ENCODE measurements at regions not wholly inside any gene's neighbourhood (a gene's known extent, or its start where the extent isn't known, plus 50 kb on each side); places are given as distances from the start of the nearest gene placed in this dataset.

- TF ChIP-seq CTCF (IDR thresholded peaks at IDR 0.05 in 2 of 3, conservative IDR thresholded peaks at IDR 0.05 in 1 of 3; ENCODE audit: borderline replicate concordance in 1 of 3, insufficient read depth in 1 of 3, low read depth in 2 of 3, low read length in 2 of 3) (no peak), ZBTB33 (IDR thresholded peaks at IDR 0.05; ENCODE audit: extremely low read depth, insufficient replicate concordance, low read length) (no peak), EZH2 (IDR thresholded peaks at IDR 0.05) (no peak), MAX (IDR thresholded peaks at IDR 0.05) (no peak), CEBPB (IDR thresholded peaks at IDR 0.05; ENCODE audit: low read depth) (no peak), FOSL1 (IDR thresholded peaks at IDR 0.05; ENCODE audit: low read depth) (no peak), POLR2A (IDR thresholded peaks at IDR 0.05; ENCODE audit: borderline replicate concordance, extremely low read depth, insufficient read depth, insufficient read length) (no peak), POLR2AphosphoS5 (IDR thresholded peaks at IDR 0.05; ENCODE audit: low read depth, low read length) (no peak), ATF3 (IDR thresholded peaks at IDR 0.05) (no peak)
Measured at GRCh38 chr7:8982338-8982992, 549.1 kb downstream of the NXPH1 start.
